Peyer's patch (tissue), 4 donors: ENCODE measurements at regions not wholly inside any gene's neighbourhood (a gene's known extent, or its start where the extent isn't known, plus 50 kb on each side); places are given as distances from the start of the nearest gene placed in this dataset.

Experiments used
- POLR2A ChIP-seq, 2 donors: fragments of 450-650 bp; IDR thresholded peaks; one replicate each; pipeline ENCODE4 v1.5.1; 2017; ENCODE audit warnings: antibody characterized with exemption in 2 of 2, mild to moderate bottlenecking in 2 of 2, moderate library complexity in 2 of 2
- TF ChIP-seq, protein P1 (sequence below), 6 experiments: fragments of 450-650 bp in 4 of 6; fragments of 200-600 bp in 2 of 6; sonication (generic) in 1 of 6; IDR thresholded peaks; one replicate each; pipeline ENCODE4 v1.5.1; 2017 to 2019; ENCODE audit warnings: antibody characterized with exemption in 6 of 6, mild to moderate bottlenecking in 3 of 6, moderate library complexity in 1 of 6

DNA sequence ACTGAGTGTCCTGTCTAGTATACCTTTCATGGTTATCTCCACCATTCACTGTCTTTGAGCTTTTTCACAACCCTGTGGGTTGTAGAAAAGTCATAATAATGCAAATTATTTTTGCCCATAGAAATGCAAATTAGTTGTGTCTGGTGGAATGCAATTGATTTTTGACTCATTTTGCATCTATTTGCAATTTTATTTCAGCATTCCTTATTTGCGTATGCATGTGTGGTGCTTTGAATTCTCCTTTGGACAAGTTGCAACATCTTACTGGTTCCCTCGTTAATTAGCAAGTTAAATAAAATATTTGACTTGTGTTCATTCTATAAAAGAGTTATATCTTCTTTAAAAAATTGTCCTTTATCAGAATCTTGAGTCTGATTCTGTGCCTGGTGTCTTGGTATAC, 297.3 kb upstream of the CASK start:
- TF ChIP-seq, protein P1, sequence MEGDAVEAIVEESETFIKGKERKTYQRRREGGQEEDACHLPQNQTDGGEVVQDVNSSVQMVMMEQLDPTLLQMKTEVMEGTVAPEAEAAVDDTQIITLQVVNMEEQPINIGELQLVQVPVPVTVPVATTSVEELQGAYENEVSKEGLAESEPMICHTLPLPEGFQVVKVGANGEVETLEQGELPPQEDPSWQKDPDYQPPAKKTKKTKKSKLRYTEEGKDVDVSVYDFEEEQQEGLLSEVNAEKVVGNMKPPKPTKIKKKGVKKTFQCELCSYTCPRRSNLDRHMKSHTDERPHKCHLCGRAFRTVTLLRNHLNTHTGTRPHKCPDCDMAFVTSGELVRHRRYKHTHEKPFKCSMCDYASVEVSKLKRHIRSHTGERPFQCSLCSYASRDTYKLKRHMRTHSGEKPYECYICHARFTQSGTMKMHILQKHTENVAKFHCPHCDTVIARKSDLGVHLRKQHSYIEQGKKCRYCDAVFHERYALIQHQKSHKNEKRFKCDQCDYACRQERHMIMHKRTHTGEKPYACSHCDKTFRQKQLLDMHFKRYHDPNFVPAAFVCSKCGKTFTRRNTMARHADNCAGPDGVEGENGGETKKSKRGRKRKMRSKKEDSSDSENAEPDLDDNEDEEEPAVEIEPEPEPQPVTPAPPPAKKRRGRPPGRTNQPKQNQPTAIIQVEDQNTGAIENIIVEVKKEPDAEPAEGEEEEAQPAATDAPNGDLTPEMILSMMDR (IDR thresholded peaks at IDR 0.05), result no peak
- no peak for TF ChIP-seq POLR2A (IDR thresholded peaks at IDR 0.05)
